Hypothalamus (tissue), 51 donors: ENCODE measurements at regions not wholly inside any gene's neighbourhood (a gene's known extent, or its start where the extent isn't known, plus 50 kb on each side); places are given as distances from the start of the nearest gene placed in this dataset.
A peak's percentile ranks its signal among the peaks of the same experiment; 100 is the strongest.

Experiments used
- DNase-seq, 51 donors: peaks; one replicate each; lab custom pipeline; 2025; lab: John Stamatoyannopoulos, UW

GRCh38 chr6:7035837-7036249, 71.9 kb upstream of the RREB1 start:
- DNase-seq, result no peak

GRCh38 chr6:7041511-7042026, 66.2 kb upstream of the RREB1 start:
- DNase-seq, result no peak

- DNase-seq, result peak in 2 of 51 donors; percentile 5 to 13
These were observed 65.6 kb upstream of the RREB1 start for GRCh38 chr6:7042056-7042653.

GRCh38 chr6:7042654-7043545, 64.9 kb upstream of the RREB1 start:
- DNase-seq, result no peak

- no peak for DNase-seq
These were observed 62.4 kb upstream of the RREB1 start for GRCh38 chr6:7045331-7045730.

GRCh38 chr6:7045746-7046145, 62.0 kb upstream of the RREB1 start:
- DNase-seq, result no peak

GRCh38 chr6:7047128-7047527, 60.6 kb upstream of the RREB1 start:
- DNase-seq, result no peak

- DNase-seq, result no peak
These were observed 59.8 kb upstream of the RREB1 start for GRCh38 chr6:7047966-7048365.

- no peak for DNase-seq
These were observed 58.9 kb upstream of the RREB1 start for GRCh38 chr6:7048894-7049293.

- no peak for DNase-seq
These were observed 57.8 kb upstream of the RREB1 start for GRCh38 chr6:7050004-7050403.

- DNase-seq, result peak in 9 of 51 donors; percentile 7 to 42 (median 30)
These were observed 56.6 kb upstream of the RREB1 start for GRCh38 chr6:7050872-7051779.

GRCh38 chr6:7051780-7052442, 55.9 kb upstream of the RREB1 start:
- DNase-seq, result peak in 19 of 51 donors; percentile 7 to 49 (median 28)

- DNase-seq, result peak in 34 of 51 donors; percentile 6 to 59 (median 26)
These were observed 55.2 kb upstream of the RREB1 start for GRCh38 chr6:7052443-7053011.

- no peak for DNase-seq
These were observed 54.5 kb upstream of the RREB1 start for GRCh38 chr6:7053125-7053774.
